ENCODE measurements at regions not wholly inside any gene's neighbourhood (a gene's known extent, or its start where the extent isn't known, plus 50 kb on each side); places are given as distances from the start of the nearest gene placed in this dataset.

GRCh38 chr5:96090215-96090614, 128.6 kb upstream of the ELL2 start:
- Histone ChIP-seq H3K36me3 (ENCODE audit: control insufficient read depth, insufficient read depth, low read length) (no peaks in the 10 kb centered on the region), H3K4me3 (ENCODE audit: low read depth, low read length) (no peak overlapping the region), H2AFZ (no peak overlapping the region)

GRCh38 chr5:96088706-96089498, 127.3 kb upstream of the ELL2 start:
- H3K4me2 ChIP-seq (ENCODE audit: low read length): no peak overlapping the region
- no peak overlapping the region for H3K9ac ChIP-seq
- no peaks in the 10 kb centered on the region for H3K9me3 ChIP-seq (ENCODE audit: control insufficient read depth, low read length)
- no peak overlapping the region for H2AFZ ChIP-seq
- no peak for TF ChIP-seq CTCF (IDR thresholded peaks at IDR 0.05)
- H3K79me2 ChIP-seq: no peaks in the 10 kb centered on the region
- no peak overlapping the region for H3K4me3 ChIP-seq (ENCODE audit: low read depth, low read length)
- H3K4me1 ChIP-seq: peaks cover 8% of the 10 kb centered on the region
- no peak overlapping the region for H3K27ac ChIP-seq
- no peaks in the 10 kb centered on the region for H3K36me3 ChIP-seq (ENCODE audit: control insufficient read depth, insufficient read depth, low read length)
- H3K27me3 ChIP-seq (ENCODE audit: control insufficient read depth, insufficient read depth, low read length): no peaks in the 10 kb centered on the region

More at GRCh38 chr5:96090215-96090614, 128.6 kb upstream of the ELL2 start:
- Histone ChIP-seq H3K27ac (no peak overlapping the region), H3K27me3 (ENCODE audit: control insufficient read depth, insufficient read depth, low read length) (no peaks in the 10 kb centered on the region), H3K4me1 (peaks cover 20% of the 10 kb centered on the region), H3K79me2 (no peaks in the 10 kb centered on the region), H3K4me2 (ENCODE audit: low read length) (no peak overlapping the region), H3K9me3 (ENCODE audit: control insufficient read depth, low read length) (no peaks in the 10 kb centered on the region), H3K9ac (no peak overlapping the region)
- TF ChIP-seq CTCF (IDR thresholded peaks at IDR 0.05): no peak

GRCh38 chr5:96087939-96088338, 126.3 kb upstream of the ELL2 start:
- Histone ChIP-seq H3K27ac (no peak overlapping the region), H3K9ac (no peak overlapping the region), H3K27me3 (ENCODE audit: control insufficient read depth, insufficient read depth, low read length) (no peaks in the 10 kb centered on the region), H3K79me2 (no peaks in the 10 kb centered on the region), H3K36me3 (ENCODE audit: control insufficient read depth, insufficient read depth, low read length) (no peaks in the 10 kb centered on the region), H3K4me1 (no peaks in the 10 kb centered on the region), H3K9me3 (ENCODE audit: control insufficient read depth, low read length) (no peaks in the 10 kb centered on the region), H3K4me2 (ENCODE audit: low read length) (no peak overlapping the region), H3K4me3 (ENCODE audit: low read depth, low read length) (no peak overlapping the region), H2AFZ (no peak overlapping the region)
- TF ChIP-seq CTCF (IDR thresholded peaks at IDR 0.05): no peak

- H3K9ac ChIP-seq: no peak overlapping the region
- H3K27ac ChIP-seq: no peak overlapping the region
- TF ChIP-seq CTCF (IDR thresholded peaks at IDR 0.05): no peak
- H3K4me2 ChIP-seq (ENCODE audit: low read length): no peak overlapping the region
- no peaks in the 10 kb centered on the region for H3K27me3 ChIP-seq (ENCODE audit: control insufficient read depth, insufficient read depth, low read length)
- no peaks in the 10 kb centered on the region for H3K36me3 ChIP-seq (ENCODE audit: control insufficient read depth, insufficient read depth, low read length)
- no peaks in the 10 kb centered on the region for H3K9me3 ChIP-seq (ENCODE audit: control insufficient read depth, low read length)
- no peak overlapping the region for H3K4me3 ChIP-seq (ENCODE audit: low read depth, low read length)
- H3K4me1 ChIP-seq: no peaks in the 10 kb centered on the region
- no peak overlapping the region for H2AFZ ChIP-seq
- no peaks in the 10 kb centered on the region for H3K79me2 ChIP-seq
Measured at GRCh38 chr5:96084874-96085506, 123.3 kb upstream of the ELL2 start.

Measured in parathyroid adenoma (tissue), 2 donors.